Astrocyte (in vitro differentiated cells and primary cell): ENCODE measurements at regions not wholly inside any gene's neighbourhood (a gene's known extent, or its start where the extent isn't known, plus 50 kb on each side); places are given as distances from the start of the nearest gene placed in this dataset.

Source experiments
- DNase-seq: peaks from one replicate; pipeline ENCODE4 v3.0.0-alpha.2; 2010; ENCODE audit warnings: low read depth
- FAIRE-seq: peaks from 2 replicates; lab custom pipeline; 2011; peaks lifted over from hg19 to GRCh38; lab: Jason Lieb, UNC
- H2AFZ ChIP-seq: 2 replicates; pipeline ENCODE4 v1.6.0; 2012; ENCODE audit warnings: low read depth, low read length, inconsistent platforms
- H3K27ac ChIP-seq: 2 replicates; pipeline ENCODE4 v1.5.1; 2011; ENCODE audit warnings: low read depth, low read length, inconsistent platforms
- H3K27me3 ChIP-seq: 2 replicates; pipeline ENCODE4 v1.6.0; 2011; ENCODE audit warnings: low read length, inconsistent platforms; ENCODE audit not compliant: insufficient read depth
- H3K36me3 ChIP-seq: 2 replicates; pipeline ENCODE4 v1.5.1; 2011; ENCODE audit warnings: low read length, inconsistent platforms; ENCODE audit not compliant: insufficient read depth
- H3K4me1 ChIP-seq: 2 replicates; pipeline ENCODE4 v1.5.1; 2011; ENCODE audit warnings: low read length, inconsistent platforms; ENCODE audit not compliant: insufficient read depth
- H3K4me2 ChIP-seq: 2 replicates; pipeline ENCODE4 v1.6.0; 2012; ENCODE audit warnings: low read length, inconsistent platforms
- H3K4me3 ChIP-seq: 2 replicates; pipeline ENCODE4 v1.5.1; 2011; ENCODE audit warnings: low read depth, mild to moderate bottlenecking, low read length, inconsistent platforms; ENCODE audit not compliant: insufficient read depth
- H3K79me2 ChIP-seq: 2 replicates; pipeline ENCODE4 v1.6.0; 2012; ENCODE audit warnings: mild to moderate bottlenecking, low read length, inconsistent platforms; ENCODE audit not compliant: insufficient read depth
- H3K9ac ChIP-seq: 2 replicates; pipeline ENCODE4 v1.6.0; 2012; ENCODE audit warnings: mild to moderate bottlenecking, low read length, inconsistent platforms
- H3K9me3 ChIP-seq: 2 replicates; pipeline ENCODE4 v1.5.1; 2012; ENCODE audit warnings: low read depth, mild to moderate bottlenecking, low read length, inconsistent platforms; ENCODE audit not compliant: insufficient read depth
- H4K20me1 ChIP-seq: 2 replicates; pipeline ENCODE4 v1.6.0; 2012; ENCODE audit warnings: low read length, inconsistent platforms; ENCODE audit not compliant: insufficient read depth
- H3K27ac Mint-ChIP-seq: one replicate; pipeline ENCODE4 v1.8.0; 2021; ENCODE audit warnings: mild to moderate bottlenecking, mixed read lengths; ENCODE audit not compliant: unreplicated experiment
- H3K27me3 Mint-ChIP-seq: one replicate; pipeline ENCODE4 v1.8.0; 2021; ENCODE audit warnings: low read depth, mixed read lengths; ENCODE audit not compliant: unreplicated experiment
- H3K36me3 Mint-ChIP-seq: one replicate; pipeline ENCODE4 v1.8.0; 2021; ENCODE audit warnings: low read depth, mixed read lengths; ENCODE audit not compliant: unreplicated experiment
- H3K4me1 Mint-ChIP-seq: one replicate; pipeline ENCODE4 v1.8.0; 2021; ENCODE audit warnings: low read depth, mixed read lengths; ENCODE audit not compliant: unreplicated experiment
- H3K4me3 Mint-ChIP-seq: one replicate; pipeline ENCODE4 v1.8.0; 2021; ENCODE audit warnings: mild to moderate bottlenecking, moderate library complexity, mixed read lengths; ENCODE audit not compliant: unreplicated experiment
- H3K9me3 Mint-ChIP-seq: one replicate; pipeline ENCODE4 v1.8.0; 2021; ENCODE audit warnings: mild to moderate bottlenecking, mixed read lengths; ENCODE audit not compliant: unreplicated experiment
- EZH2 ChIP-seq: IDR thresholded peaks from 2 replicates; pipeline ENCODE4 v1.6.1; 2012; ENCODE audit warnings: mild to moderate bottlenecking, low read length, inconsistent platforms; ENCODE audit not compliant: insufficient read depth
- TF ChIP-seq, protein P1 (sequence below): IDR thresholded peaks from 2 replicates; pipeline ENCODE4 v1.5.1; 2011; ENCODE audit warnings: low read depth, mild to moderate bottlenecking, inconsistent platforms, low read length, moderate library complexity; ENCODE audit not compliant: insufficient read depth

DNA sequence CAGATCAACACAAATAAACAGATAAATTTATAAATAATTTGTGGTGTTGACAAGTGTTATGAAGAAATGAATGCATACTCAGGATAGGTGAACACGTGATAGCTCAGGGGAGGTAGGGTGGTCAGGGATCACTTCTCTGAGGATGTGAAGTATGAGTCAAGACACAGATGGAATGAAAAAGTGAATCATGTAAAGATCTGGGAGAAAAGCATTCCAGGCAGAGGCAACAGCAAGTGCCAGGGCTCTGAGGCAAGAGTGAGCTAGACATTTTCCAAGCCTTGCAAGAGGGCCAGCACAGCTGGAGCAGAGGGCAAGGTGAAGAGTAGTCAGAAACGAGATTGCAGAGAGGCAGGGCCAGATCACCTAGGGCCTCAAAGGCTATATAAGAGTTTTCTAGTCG is 177.8 kb downstream of the WNT5A start:
- Histone ChIP-seq H3K4me1 (no peaks in the 10 kb centered on the region), H3K4me2 (no peak overlapping the region), H3K36me3 (no peaks in the 10 kb centered on the region), H3K27ac (no peak overlapping the region), H3K27me3 (no peaks in the 10 kb centered on the region), H3K79me2 (no peaks in the 10 kb centered on the region), H2AFZ (no peak overlapping the region), H3K4me3 (no peak overlapping the region), H3K9me3 (no peaks in the 10 kb centered on the region), H3K9ac (no peak overlapping the region), H4K20me1 (no peaks in the 10 kb centered on the region)
- Mint-ChIP-seq H3K27me3 (no peaks in the 10 kb centered on the region), H3K4me1 (no peaks in the 10 kb centered on the region), H3K9me3 (no peaks in the 10 kb centered on the region), H3K4me3 (no peak overlapping the region), H3K36me3 (no peaks in the 10 kb centered on the region), H3K27ac (no peak overlapping the region)
- no peak for TF ChIP-seq EZH2
- TF ChIP-seq, protein P1, sequence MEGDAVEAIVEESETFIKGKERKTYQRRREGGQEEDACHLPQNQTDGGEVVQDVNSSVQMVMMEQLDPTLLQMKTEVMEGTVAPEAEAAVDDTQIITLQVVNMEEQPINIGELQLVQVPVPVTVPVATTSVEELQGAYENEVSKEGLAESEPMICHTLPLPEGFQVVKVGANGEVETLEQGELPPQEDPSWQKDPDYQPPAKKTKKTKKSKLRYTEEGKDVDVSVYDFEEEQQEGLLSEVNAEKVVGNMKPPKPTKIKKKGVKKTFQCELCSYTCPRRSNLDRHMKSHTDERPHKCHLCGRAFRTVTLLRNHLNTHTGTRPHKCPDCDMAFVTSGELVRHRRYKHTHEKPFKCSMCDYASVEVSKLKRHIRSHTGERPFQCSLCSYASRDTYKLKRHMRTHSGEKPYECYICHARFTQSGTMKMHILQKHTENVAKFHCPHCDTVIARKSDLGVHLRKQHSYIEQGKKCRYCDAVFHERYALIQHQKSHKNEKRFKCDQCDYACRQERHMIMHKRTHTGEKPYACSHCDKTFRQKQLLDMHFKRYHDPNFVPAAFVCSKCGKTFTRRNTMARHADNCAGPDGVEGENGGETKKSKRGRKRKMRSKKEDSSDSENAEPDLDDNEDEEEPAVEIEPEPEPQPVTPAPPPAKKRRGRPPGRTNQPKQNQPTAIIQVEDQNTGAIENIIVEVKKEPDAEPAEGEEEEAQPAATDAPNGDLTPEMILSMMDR = no peak
- DNase-seq = peak; percentile 26
- peak; percentile 9 for FAIRE-seq

DNA sequence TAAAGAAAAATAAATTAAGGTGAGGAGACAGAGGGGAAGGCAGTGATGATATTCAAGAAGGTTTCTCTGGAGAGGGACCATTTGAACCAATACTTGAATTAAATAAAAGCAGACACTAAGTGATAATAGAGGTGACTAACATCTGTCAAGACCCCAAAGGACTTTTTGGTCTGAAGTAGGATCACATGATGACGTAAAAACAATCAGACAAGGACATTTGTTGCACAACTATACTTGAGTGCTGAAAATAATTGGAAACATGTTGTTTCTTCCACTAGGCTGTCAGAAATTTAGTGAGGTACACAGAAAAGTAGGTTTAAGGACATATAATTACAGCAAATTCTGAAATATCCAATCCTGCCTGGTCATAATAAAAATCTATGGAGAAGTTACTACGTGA is 179.5 kb downstream of the WNT5A start:
- Mint-ChIP-seq H3K27ac (no peak overlapping the region), H3K4me1 (no peaks in the 10 kb centered on the region), H3K36me3 (no peaks in the 10 kb centered on the region), H3K27me3 (peaks cover 2% of the 10 kb centered on the region), H3K4me3 (no peak overlapping the region), H3K9me3 (no peaks in the 10 kb centered on the region)
- no peak for DNase-seq
- Histone ChIP-seq H3K79me2 (no peaks in the 10 kb centered on the region), H3K27ac (no peak overlapping the region), H2AFZ (no peak overlapping the region), H4K20me1 (no peaks in the 10 kb centered on the region), H3K9me3 (no peaks in the 10 kb centered on the region), H3K9ac (no peak overlapping the region), H3K4me3 (no peak overlapping the region), H3K4me2 (no peak overlapping the region), H3K4me1 (no peaks in the 10 kb centered on the region), H3K36me3 (no peaks in the 10 kb centered on the region), H3K27me3 (no peaks in the 10 kb centered on the region)
- no peak for FAIRE-seq
- TF ChIP-seq, protein P1 = no peak
- no peak for TF ChIP-seq EZH2

DNA sequence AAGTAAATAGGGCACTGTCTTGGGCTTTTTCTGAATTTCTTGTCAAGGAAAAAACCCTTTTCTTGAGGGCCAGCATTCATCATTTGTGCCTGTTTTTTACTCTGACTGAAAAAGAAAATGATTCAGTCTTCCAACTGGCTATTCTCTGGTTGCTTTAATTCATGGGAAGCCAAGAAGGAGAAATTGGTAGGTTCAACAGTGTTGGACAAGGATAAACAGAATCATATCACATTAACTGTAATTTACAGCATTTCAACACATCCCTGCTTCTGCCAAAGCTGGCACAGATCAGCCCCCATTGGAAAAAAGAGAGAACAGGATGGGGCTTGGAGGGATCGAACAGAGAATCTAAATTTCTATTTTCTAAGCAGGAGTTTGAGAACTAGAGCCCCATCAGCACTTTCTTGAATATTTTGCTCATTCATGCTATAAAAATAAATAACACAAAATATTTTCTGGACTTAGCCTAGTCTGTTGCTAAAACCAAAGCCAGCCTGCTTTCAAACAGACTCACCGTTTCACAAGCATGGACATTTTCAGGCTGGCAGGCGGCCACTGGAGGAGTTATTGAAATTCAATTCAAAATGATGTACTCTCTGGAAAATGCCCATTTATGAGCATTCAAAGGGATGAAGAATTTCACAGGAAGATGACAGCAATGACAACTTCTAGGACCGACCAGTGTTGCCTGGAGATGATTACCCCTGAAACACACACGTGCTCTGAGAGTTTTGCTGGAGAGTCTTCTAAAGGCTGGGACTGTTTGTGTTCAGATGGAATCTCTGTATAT is 181.2 kb downstream of the WNT5A start:
- H3K4me3 Mint-ChIP-seq = no peak overlapping the region
- Histone ChIP-seq H3K27me3 (no peaks in the 10 kb centered on the region), H3K9ac (no peak overlapping the region), H2AFZ (no peak overlapping the region), H3K79me2 (no peaks in the 10 kb centered on the region), H3K36me3 (no peaks in the 10 kb centered on the region), H4K20me1 (no peaks in the 10 kb centered on the region), H3K9me3 (no peaks in the 10 kb centered on the region), H3K4me2 (no peak overlapping the region), H3K4me1 (no peaks in the 10 kb centered on the region), H3K27ac (no peak overlapping the region), H3K4me3 (no peak overlapping the region)
- no peaks in the 10 kb centered on the region for H3K9me3 Mint-ChIP-seq
- no peak for TF ChIP-seq EZH2
- TF ChIP-seq, protein P1 = no peak
- H3K4me1 Mint-ChIP-seq = no peaks in the 10 kb centered on the region
- FAIRE-seq (peak; percentile 26), DNase-seq (no peak)
- peaks cover 2% of the 10 kb centered on the region for H3K27me3 Mint-ChIP-seq
- H3K27ac Mint-ChIP-seq = no peak overlapping the region
- no peaks in the 10 kb centered on the region for H3K36me3 Mint-ChIP-seq
